Ascending aorta (tissue), 2 donors: ENCODE measurements at regions not wholly inside any gene's neighbourhood (a gene's known extent, or its start where the extent isn't known, plus 50 kb on each side); places are given as distances from the start of the nearest gene placed in this dataset.

Experiments used
- DNase-seq, 2 donors: peaks; one replicate each; pipeline ENCODE4 v3.0.0-alpha.2; 2019; ENCODE audit warnings: low spot score in 2 of 2
- H3K27ac ChIP-seq, 2 donors: fragments of 200-600 bp; sonication (generic); one replicate each; pipeline ENCODE4 v1.5.1; 2016 to 2017; ENCODE audit warnings: mild to moderate bottlenecking in 1 of 2
- H3K27me3 ChIP-seq: fragments of 200-600 bp; sonication (generic); one replicate; pipeline ENCODE4 v1.5.1; 2017
- H3K36me3 ChIP-seq, 2 donors: fragments of 200-600 bp; sonication (generic); one replicate each; pipeline ENCODE4 v1.5.1; 2016
- H3K4me1 ChIP-seq, 2 donors: fragments of 200-600 bp; sonication (generic); one replicate each; pipeline ENCODE4 v1.5.1; 2016 to 2017; ENCODE audit warnings: mild to moderate bottlenecking in 1 of 2
- H3K4me3 ChIP-seq, 2 donors: fragments of 200-600 bp; sonication (generic); one replicate each; pipeline ENCODE4 v1.5.1; 2016 to 2017; ENCODE audit warnings: mild to moderate bottlenecking in 1 of 2
- H3K9me3 ChIP-seq, 2 donors: fragments of 200-600 bp; sonication (generic); one replicate each; pipeline ENCODE4 v1.5.1; 2016
- intact Hi-C: fragments of 100-400 bp; cut with DNase I; formaldehyde crosslinking; loops from one replicate; pipeline ENCODE4 v1.15.1; 2023
- TF ChIP-seq, protein P1 (sequence below), 3 experiments: fragments of 200-600 bp in 2 of 3; fragments of 450-650 bp in 1 of 3; sonication (generic) in 2 of 3; IDR thresholded peaks; one replicate each; pipeline ENCODE4 v1.5.1; 2016 to 2019; ENCODE audit warnings: antibody characterized with exemption in 3 of 3, mild to moderate bottlenecking in 1 of 3, moderate library complexity in 1 of 3

DNA sequence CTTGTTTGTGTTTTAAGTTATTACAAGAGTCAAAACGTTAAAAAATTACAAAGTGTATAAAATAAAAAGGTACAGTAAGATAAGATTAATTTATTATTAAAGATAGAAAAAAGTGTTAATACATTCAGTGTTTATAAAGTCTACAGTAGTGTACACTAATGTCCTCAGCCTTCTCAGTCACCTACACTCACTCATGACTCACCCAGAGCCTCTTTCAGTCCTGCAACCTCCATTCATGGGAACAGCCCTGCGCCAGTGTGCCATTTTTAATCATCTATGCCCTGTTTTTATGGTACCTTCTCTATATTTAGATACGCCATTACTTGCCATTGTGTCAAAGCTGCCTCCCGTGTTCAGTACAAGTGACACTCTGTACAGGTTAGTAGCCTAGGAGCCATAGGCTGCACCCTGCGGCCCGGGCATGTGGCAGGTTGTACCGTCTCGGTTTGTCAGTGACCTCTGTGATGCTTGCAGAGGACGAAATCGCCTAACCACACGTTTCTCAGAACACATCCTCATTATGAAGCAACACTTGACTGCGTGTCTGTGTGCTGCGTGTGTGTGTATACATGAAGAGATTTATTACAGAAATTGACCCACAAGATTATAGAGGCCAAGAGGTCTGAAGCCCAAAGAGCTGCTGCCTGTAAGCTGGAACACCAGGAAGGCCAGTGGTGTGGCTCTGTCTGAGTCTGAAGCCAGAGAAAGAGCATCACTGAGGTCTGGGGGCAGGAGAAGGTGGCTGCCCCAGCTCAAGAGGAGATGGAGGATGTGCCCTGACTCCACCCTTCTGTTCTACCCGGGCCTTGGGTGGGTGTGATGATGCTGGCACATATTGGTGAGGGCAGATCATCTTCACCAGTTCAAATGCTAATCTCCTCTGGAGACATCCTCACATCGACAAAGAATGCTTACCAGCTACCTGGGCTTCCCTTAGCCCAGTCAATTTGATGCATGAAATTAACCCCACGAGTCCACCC lies 116.6 kb upstream of the C14orf180 start:
- Histone ChIP-seq H3K4me3 (no peak overlapping the region), H3K36me3 (no peaks in the 10 kb centered on the region), H3K4me1 (peaks cover 0 to 4% of the 10 kb centered on the region in 2 donors), H3K27ac (no peak overlapping the region), H3K9me3 (no peaks in the 10 kb centered on the region), H3K27me3 (peaks cover 11% of the 10 kb centered on the region)
- TF ChIP-seq, protein P1, sequence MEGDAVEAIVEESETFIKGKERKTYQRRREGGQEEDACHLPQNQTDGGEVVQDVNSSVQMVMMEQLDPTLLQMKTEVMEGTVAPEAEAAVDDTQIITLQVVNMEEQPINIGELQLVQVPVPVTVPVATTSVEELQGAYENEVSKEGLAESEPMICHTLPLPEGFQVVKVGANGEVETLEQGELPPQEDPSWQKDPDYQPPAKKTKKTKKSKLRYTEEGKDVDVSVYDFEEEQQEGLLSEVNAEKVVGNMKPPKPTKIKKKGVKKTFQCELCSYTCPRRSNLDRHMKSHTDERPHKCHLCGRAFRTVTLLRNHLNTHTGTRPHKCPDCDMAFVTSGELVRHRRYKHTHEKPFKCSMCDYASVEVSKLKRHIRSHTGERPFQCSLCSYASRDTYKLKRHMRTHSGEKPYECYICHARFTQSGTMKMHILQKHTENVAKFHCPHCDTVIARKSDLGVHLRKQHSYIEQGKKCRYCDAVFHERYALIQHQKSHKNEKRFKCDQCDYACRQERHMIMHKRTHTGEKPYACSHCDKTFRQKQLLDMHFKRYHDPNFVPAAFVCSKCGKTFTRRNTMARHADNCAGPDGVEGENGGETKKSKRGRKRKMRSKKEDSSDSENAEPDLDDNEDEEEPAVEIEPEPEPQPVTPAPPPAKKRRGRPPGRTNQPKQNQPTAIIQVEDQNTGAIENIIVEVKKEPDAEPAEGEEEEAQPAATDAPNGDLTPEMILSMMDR (IDR thresholded peaks at IDR 0.05): no peak
- intact Hi-C loops: no loop called here
- no peak for DNase-seq

GRCh38 chr14:104464907-104465306 lies 114.7 kb upstream of the C14orf180 start:
- peaks cover 0 to 4% of the 10 kb centered on the region in 2 donors for H3K4me1 ChIP-seq
- intact Hi-C loops: no loop called here
- no peaks in the 10 kb centered on the region for H3K36me3 ChIP-seq
- DNase-seq: no peak
- no peak overlapping the region for H3K4me3 ChIP-seq
- H3K27me3 ChIP-seq: peaks cover 11% of the 10 kb centered on the region
- TF ChIP-seq, protein P1 (IDR thresholded peaks at IDR 0.05): no peak
- no peak overlapping the region for H3K27ac ChIP-seq
- H3K9me3 ChIP-seq: no peaks in the 10 kb centered on the region

- H3K4me1 ChIP-seq: peaks cover 0 to 4% of the 10 kb centered on the region in 2 donors
- no peaks in the 10 kb centered on the region for H3K36me3 ChIP-seq
- TF ChIP-seq, protein P1 (IDR thresholded peaks at IDR 0.05): no peak
- no peak overlapping the region for H3K27ac ChIP-seq
- no peak for DNase-seq
- H3K4me3 ChIP-seq: no peak overlapping the region
- no peaks in the 10 kb centered on the region for H3K9me3 ChIP-seq
- peaks cover 11% of the 10 kb centered on the region for H3K27me3 ChIP-seq
- intact Hi-C loops: no loop called here
Measured at GRCh38 chr14:104465482-104466390, 113.8 kb upstream of the C14orf180 start.

DNA sequence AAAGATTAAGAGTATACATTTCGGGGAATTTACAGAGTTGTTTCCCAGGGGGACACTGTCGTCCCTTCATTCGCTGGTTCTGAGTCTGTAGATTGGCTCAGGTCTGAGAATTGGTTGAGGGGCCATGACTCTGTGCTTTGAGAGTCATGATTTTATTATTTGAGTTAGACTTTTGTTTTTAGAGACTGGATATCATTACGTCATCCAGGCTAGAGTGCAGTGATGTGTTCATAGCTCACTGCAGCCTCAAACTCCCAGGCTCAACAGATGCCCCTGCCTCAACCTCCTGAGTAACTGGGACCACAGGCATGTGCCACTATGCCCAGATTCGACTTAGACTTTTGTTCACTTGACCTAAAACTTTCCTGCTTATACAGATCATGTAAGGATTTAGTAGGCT lies 112.3 kb upstream of the C14orf180 start:
- no peak for DNase-seq
- H3K4me1 ChIP-seq: no peaks in the 10 kb centered on the region
- intact Hi-C loops: no loop called here
- no peaks in the 10 kb centered on the region for H3K36me3 ChIP-seq
- no peak overlapping the region for H3K27ac ChIP-seq
- no peaks in the 10 kb centered on the region for H3K9me3 ChIP-seq
- TF ChIP-seq, protein P1 (IDR thresholded peaks at IDR 0.05): no peak
- H3K4me3 ChIP-seq: no peak overlapping the region
- peaks cover 7% of the 10 kb centered on the region for H3K27me3 ChIP-seq

- peaks cover 7% of the 10 kb centered on the region for H3K27me3 ChIP-seq
- TF ChIP-seq, protein P1 (IDR thresholded peaks at IDR 0.05): no peak
- no peaks in the 10 kb centered on the region for H3K9me3 ChIP-seq
- no peaks in the 10 kb centered on the region for H3K36me3 ChIP-seq
- no peak overlapping the region for H3K4me3 ChIP-seq
- no peak for DNase-seq
- H3K4me1 ChIP-seq: no peaks in the 10 kb centered on the region
- intact Hi-C loops: no loop called here
- no peak overlapping the region for H3K27ac ChIP-seq
Measured at GRCh38 chr14:104467641-104468040, 111.9 kb upstream of the C14orf180 start.
